ENCODE measurements at regions not wholly inside any gene's neighbourhood (a gene's known extent, or its start where the extent isn't known, plus 50 kb on each side); places are given as distances from the start of the nearest gene placed in this dataset.

DNA sequence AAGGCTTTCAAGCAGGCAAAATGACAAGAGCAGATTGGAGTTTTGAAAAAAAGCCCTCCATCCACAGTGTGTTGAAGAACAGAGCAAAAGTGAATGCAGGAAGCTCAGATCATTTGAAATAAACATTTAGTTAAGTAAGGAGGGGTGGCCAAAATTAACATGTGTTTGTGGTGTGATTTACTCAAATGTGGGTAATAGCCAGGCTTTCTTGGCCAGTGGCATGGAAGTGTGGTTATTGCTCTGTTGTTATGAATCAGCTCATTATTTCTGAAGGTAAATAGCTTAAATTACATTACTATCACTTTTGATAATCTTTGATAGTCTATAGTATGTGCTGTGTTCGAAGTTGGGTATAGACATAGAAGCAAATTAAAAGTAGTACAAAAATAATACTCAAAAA is 485.9 kb downstream of the LMO4 start:
- TF ChIP-seq, protein P1, sequence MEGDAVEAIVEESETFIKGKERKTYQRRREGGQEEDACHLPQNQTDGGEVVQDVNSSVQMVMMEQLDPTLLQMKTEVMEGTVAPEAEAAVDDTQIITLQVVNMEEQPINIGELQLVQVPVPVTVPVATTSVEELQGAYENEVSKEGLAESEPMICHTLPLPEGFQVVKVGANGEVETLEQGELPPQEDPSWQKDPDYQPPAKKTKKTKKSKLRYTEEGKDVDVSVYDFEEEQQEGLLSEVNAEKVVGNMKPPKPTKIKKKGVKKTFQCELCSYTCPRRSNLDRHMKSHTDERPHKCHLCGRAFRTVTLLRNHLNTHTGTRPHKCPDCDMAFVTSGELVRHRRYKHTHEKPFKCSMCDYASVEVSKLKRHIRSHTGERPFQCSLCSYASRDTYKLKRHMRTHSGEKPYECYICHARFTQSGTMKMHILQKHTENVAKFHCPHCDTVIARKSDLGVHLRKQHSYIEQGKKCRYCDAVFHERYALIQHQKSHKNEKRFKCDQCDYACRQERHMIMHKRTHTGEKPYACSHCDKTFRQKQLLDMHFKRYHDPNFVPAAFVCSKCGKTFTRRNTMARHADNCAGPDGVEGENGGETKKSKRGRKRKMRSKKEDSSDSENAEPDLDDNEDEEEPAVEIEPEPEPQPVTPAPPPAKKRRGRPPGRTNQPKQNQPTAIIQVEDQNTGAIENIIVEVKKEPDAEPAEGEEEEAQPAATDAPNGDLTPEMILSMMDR (IDR thresholded peaks at IDR 0.05) = no peak
- no peak for TF ChIP-seq POLR2A (IDR thresholded peaks at IDR 0.05)

Data from testis (tissue), 2 donors.